ENCODE measurements at regions not wholly inside any gene's neighbourhood (a gene's known extent, or its start where the extent isn't known, plus 50 kb on each side); places are given as distances from the start of the nearest gene placed in this dataset.

GRCh38 chr6:66740346-66740745, 1033.3 kb upstream of the EYS start:
- ATAC-seq (ENCODE audit: low FRiP score) (no peak), DNase-seq (ENCODE audit: low spot score) (no peak)
- no peak for TF ChIP-seq CTCF (IDR thresholded peaks at IDR 0.05)

GRCh38 chr6:66735106-66735890, 1028.3 kb upstream of the EYS start:
- DNase-seq (ENCODE audit: low spot score) (no peak), ATAC-seq (ENCODE audit: low FRiP score) (no peak)
- TF ChIP-seq CTCF (IDR thresholded peaks at IDR 0.05): no peak

- ATAC-seq (ENCODE audit: low FRiP score) (no peak), DNase-seq (ENCODE audit: low spot score) (no peak)
- TF ChIP-seq CTCF (IDR thresholded peaks at IDR 0.05): no peak
These were observed 1024.3 kb upstream of the EYS start for GRCh38 chr6:66731310-66731709.

GRCh38 chr6:66725670-66726069, 1018.6 kb upstream of the EYS start:
- no peak for TF ChIP-seq CTCF (IDR thresholded peaks at IDR 0.05)
- ATAC-seq (ENCODE audit: low FRiP score): no peak
- DNase-seq (ENCODE audit: low spot score): no peak

GRCh38 chr6:66717801-66718200, 1010.8 kb upstream of the EYS start:
- no peak for TF ChIP-seq CTCF (IDR thresholded peaks at IDR 0.05)
- ATAC-seq (ENCODE audit: low FRiP score): no peak
- DNase-seq (ENCODE audit: low spot score): no peak

- TF ChIP-seq CTCF (IDR thresholded peaks at IDR 0.05): no peak
- DNase-seq (ENCODE audit: low spot score) (no peak), ATAC-seq (ENCODE audit: low FRiP score) (no peak)
These were observed 992.4 kb upstream of the EYS start for GRCh38 chr6:66699385-66699784.

GRCh38 chr6:66689608-66690007, 982.6 kb upstream of the EYS start:
- no peak for TF ChIP-seq CTCF (IDR thresholded peaks at IDR 0.05)
- DNase-seq (ENCODE audit: low spot score) (no peak), ATAC-seq (ENCODE audit: low FRiP score) (no peak)
